Tibial nerve (tissue), 4 donors: ENCODE measurements at regions not wholly inside any gene's neighbourhood (a gene's known extent, or its start where the extent isn't known, plus 50 kb on each side); places are given as distances from the start of the nearest gene placed in this dataset.
"Not testable (repeated sequence)": the region's sequence is repeated elsewhere in the genome, so short reads cannot be mapped to it uniquely, and the experiment has no call there.

Source experiments
- DNase-seq, 2 donors: peaks; one replicate each; pipeline ENCODE4 v3.0.0-alpha.2; 2019; ENCODE audit warnings: low spot score in 2 of 2
- H3K27ac ChIP-seq, 4 donors: fragments of 200-600 bp; sonication (generic) in 3 of 4; one replicate each; pipeline ENCODE4 v1.5.1; 2017 to 2019; ENCODE audit warnings: mild to moderate bottlenecking in 1 of 4
- H3K27me3 ChIP-seq, 2 donors: fragments of 200-600 bp; sonication (generic) in 1 of 2; one replicate each; pipeline versions ENCODE4 v1.5.1 to v1.6.0; 2017 to 2019
- H3K36me3 ChIP-seq, 3 donors: fragments of 200-600 bp; sonication (generic); one replicate each; pipeline ENCODE4 v1.5.1; 2018 to 2019
- H3K4me1 ChIP-seq, 4 donors: fragments of 200-600 bp; sonication (generic) in 3 of 4; one replicate each; pipeline ENCODE4 v1.5.1; 2017 to 2019
- H3K4me3 ChIP-seq, 4 donors: fragments of 200-600 bp; sonication (generic) in 3 of 4; one replicate each; pipeline ENCODE4 v1.5.1; 2017 to 2019; ENCODE audit warnings: mild to moderate bottlenecking in 1 of 4, moderate library complexity in 1 of 4
- H3K9me3 ChIP-seq, 4 donors: fragments of 200-600 bp; sonication (generic) in 3 of 4; one replicate each; pipeline ENCODE4 v1.5.1; 2017 to 2019
- CTCF ChIP-seq, 5 experiments: fragments of 200-600 bp in 3 of 5; fragments of 450-650 bp in 2 of 5; sonication (generic) in 3 of 5; IDR thresholded peaks; one replicate each; pipeline ENCODE4 v1.5.1; 2016 to 2019; ENCODE audit warnings: antibody characterized with exemption in 5 of 5, mild to moderate bottlenecking in 3 of 5, moderate library complexity in 2 of 5
- EP300 ChIP-seq, 2 donors: sonication (generic); formaldehyde crosslinking; IDR thresholded peaks; one replicate each; pipeline ENCODE4 v1.6.1; 2017; ENCODE audit warnings: antibody characterized with exemption in 2 of 2, mild to moderate bottlenecking in 1 of 2
- POLR2A ChIP-seq, 2 donors: fragments of 450-650 bp; IDR thresholded peaks; one replicate each; pipeline ENCODE4 v1.6.1; 2017; ENCODE audit warnings: antibody characterized with exemption in 2 of 2, mild to moderate bottlenecking in 2 of 2, moderate library complexity in 2 of 2
- WGBS, 2 donors: methylation state at CpG; one replicate each; pipeline ENCODE4 v1.1.5; 2018; 5-methylcytosine and 5-hydroxymethylcytosine counted together

GRCh38 chr1:222181191-222181590 lies 366.7 kb downstream of the HHIPL2 start:
- TF ChIP-seq EP300 (IDR thresholded peaks at IDR 0.05), result no peak
- no peak for TF ChIP-seq POLR2A (IDR thresholded peaks at IDR 0.05)
- no peak for TF ChIP-seq CTCF (IDR thresholded peaks at IDR 0.05)
- WGBS, 2 donors, result 81% methylated on average over 1 of the region's 1 CpG

GRCh38 chr1:222177496-222177895 lies 370.4 kb downstream of the HHIPL2 start:
- 80 to 86% methylated on average over 4 of the region's 4 CpGs for WGBS, 2 donors
- not testable (repeated sequence) for H3K36me3 ChIP-seq, DNase-seq, H3K27ac ChIP-seq, H3K27me3 ChIP-seq, H3K4me3 ChIP-seq, H3K9me3 ChIP-seq, H3K4me1 ChIP-seq

More at GRCh38 chr1:222181191-222181590, 366.7 kb downstream of the HHIPL2 start:
- no peaks in the 10 kb centered on the region for H3K9me3 ChIP-seq
- H3K4me1 ChIP-seq, result no peaks in the 10 kb centered on the region
- no peak for DNase-seq
- H3K27me3 ChIP-seq, result no peaks in the 10 kb centered on the region
- no peaks in the 10 kb centered on the region for H3K36me3 ChIP-seq
- no peak overlapping the region for H3K4me3 ChIP-seq
- H3K27ac ChIP-seq, result no peak overlapping the region

GRCh38 chr1:222171005-222171404 lies 376.9 kb downstream of the HHIPL2 start:
- H3K4me3 ChIP-seq, result no peak overlapping the region
- H3K27ac ChIP-seq, result no peak overlapping the region
- no peaks in the 10 kb centered on the region for H3K36me3 ChIP-seq
- H3K4me1 ChIP-seq, result no peaks in the 10 kb centered on the region
- 37 to 44% methylated on average over 2 of the region's 2 CpGs for WGBS, 2 donors
- H3K9me3 ChIP-seq, result peaks cover 0 to 33% (median 4%) of the 10 kb centered on the region in 4 donors
- DNase-seq, result no peak
- no peaks in the 10 kb centered on the region for H3K27me3 ChIP-seq
- TF ChIP-seq CTCF (IDR thresholded peaks at IDR 0.05), result peak in 3 of 5 experiments; percentile 9 to 40 (median 21)
- TF ChIP-seq POLR2A (IDR thresholded peaks at IDR 0.05), result no peak
- no peak for TF ChIP-seq EP300 (IDR thresholded peaks at IDR 0.05)

GRCh38 chr1:222168621-222169020 lies 379.3 kb downstream of the HHIPL2 start:
- H3K9me3 ChIP-seq, result peaks cover 0 to 28% (median 4%) of the 10 kb centered on the region in 4 donors
- H3K4me3 ChIP-seq, result no peak overlapping the region
- no peaks in the 10 kb centered on the region for H3K4me1 ChIP-seq
- H3K36me3 ChIP-seq, result no peaks in the 10 kb centered on the region
- DNase-seq, result no peak
- H3K27me3 ChIP-seq, result no peaks in the 10 kb centered on the region
- no peak overlapping the region for H3K27ac ChIP-seq
- no peak for TF ChIP-seq EP300 (IDR thresholded peaks at IDR 0.05)
- TF ChIP-seq CTCF (IDR thresholded peaks at IDR 0.05), result no peak
- no peak for TF ChIP-seq POLR2A (IDR thresholded peaks at IDR 0.05)
- 80 to 95% methylated on average over 1 of the region's 1 CpG for WGBS, 2 donors

- Histone ChIP-seq H3K36me3 (no peaks in the 10 kb centered on the region), H3K4me3 (no peak overlapping the region), H3K27ac (no peak overlapping the region), H3K4me1 (no peaks in the 10 kb centered on the region), H3K27me3 (no peaks in the 10 kb centered on the region), H3K9me3 (peaks cover 0 to 28% (median 4%) of the 10 kb centered on the region in 4 donors)
- no peak for DNase-seq
- WGBS, 2 donors, result 80 to 93% methylated on average over 1 of the region's 1 CpG
- TF ChIP-seq EP300 (IDR thresholded peaks at IDR 0.05), result no peak
- no peak for TF ChIP-seq POLR2A (IDR thresholded peaks at IDR 0.05)
- TF ChIP-seq CTCF (IDR thresholded peaks at IDR 0.05), result no peak
Observed at GRCh38 chr1:222167896-222168295, 380.0 kb downstream of the HHIPL2 start.

- peaks cover 0 to 21% (median under 1%) of the 10 kb centered on the region in 4 donors for H3K9me3 ChIP-seq
- H3K4me3 ChIP-seq, result no peak overlapping the region
- H3K27me3 ChIP-seq, result no peaks in the 10 kb centered on the region
- no peak for DNase-seq
- TF ChIP-seq EP300 (IDR thresholded peaks at IDR 0.05), result no peak
- peak in 3 of 5 experiments; percentile 10 to 17 (median 12) for TF ChIP-seq CTCF (IDR thresholded peaks at IDR 0.05)
- no peak for TF ChIP-seq POLR2A (IDR thresholded peaks at IDR 0.05)
- no peaks in the 10 kb centered on the region for H3K4me1 ChIP-seq
- H3K27ac ChIP-seq, result no peak overlapping the region
- H3K36me3 ChIP-seq, result no peaks in the 10 kb centered on the region
- WGBS, 2 donors, result 71% methylated on average over 3 of the region's 3 CpGs
Observed at GRCh38 chr1:222167111-222167510, 380.8 kb downstream of the HHIPL2 start.
